Renal pelvis (tissue), 1 donor: ENCODE measurements at regions not wholly inside any gene's neighbourhood (a gene's known extent, or its start where the extent isn't known, plus 50 kb on each side); places are given as distances from the start of the nearest gene placed in this dataset.

Source experiments
- DNase-seq: peaks from one replicate; pipeline ENCODE4 v3.0.0-alpha.2; 2013

- no peak for DNase-seq
These were observed 410.3 kb downstream of the PID1 start for GRCh38 chr2:228860601-228861285.

DNA sequence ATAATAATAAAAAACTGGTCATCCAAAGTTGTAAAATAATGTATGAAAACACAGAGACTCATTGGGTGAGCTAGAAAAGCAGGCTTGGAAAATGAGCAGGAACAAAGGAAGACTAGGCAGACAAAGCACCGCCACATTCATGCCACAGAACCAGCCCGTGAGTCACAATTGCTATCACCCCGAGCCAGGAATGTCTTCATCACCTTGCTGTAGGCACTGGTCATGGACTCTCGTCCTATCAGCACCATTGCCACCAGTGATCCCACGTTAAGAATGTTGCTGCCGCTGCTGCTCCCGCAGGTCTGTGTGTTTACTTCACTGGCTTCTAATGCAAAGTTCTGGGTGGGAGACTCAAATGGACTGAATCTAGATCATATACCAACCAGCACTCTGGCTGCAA, 417.9 kb downstream of the PID1 start:
- DNase-seq: no peak

DNA sequence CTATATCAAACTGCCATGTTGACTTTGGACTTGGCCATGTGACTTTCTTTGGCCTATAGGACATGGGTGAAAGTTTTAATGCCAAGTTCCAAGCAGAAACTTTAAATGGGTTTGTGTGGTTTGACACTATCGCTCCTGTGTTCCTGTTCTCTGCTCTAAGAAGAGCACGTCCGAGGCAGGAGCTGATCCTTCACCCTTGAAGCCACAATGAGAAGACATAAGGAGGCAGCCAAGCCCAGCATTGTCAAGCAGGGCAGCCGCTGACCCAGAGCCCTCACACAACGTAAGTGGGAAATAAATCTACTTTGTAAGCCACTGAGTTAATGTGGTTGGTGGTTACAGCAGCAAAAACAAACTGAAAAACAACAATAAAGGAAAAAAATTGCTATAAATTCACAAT, 422.4 kb downstream of the PID1 start:
- no peak for DNase-seq

- DNase-seq: no peak
These were observed 423.4 kb downstream of the PID1 start for GRCh38 chr2:228847684-228848083.

DNA sequence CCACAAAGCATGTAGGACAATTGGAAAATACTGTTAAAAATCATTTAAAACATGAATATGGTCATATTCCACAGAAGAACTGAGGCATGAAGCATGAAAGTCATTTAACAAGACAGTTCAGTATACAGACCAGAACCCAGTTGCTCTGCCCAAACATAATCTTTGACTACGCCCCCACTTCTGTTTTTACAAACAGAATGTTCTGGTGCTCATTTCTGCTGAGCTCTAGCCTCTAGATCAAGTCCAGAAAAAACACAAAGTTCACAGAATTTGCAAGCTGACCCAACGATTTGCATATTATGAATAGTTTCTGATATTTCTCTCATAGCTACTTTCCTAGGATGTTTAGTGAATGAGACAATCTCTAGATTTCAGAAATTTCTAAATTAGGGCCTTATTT, 424.9 kb downstream of the PID1 start:
- no peak for DNase-seq

DNA sequence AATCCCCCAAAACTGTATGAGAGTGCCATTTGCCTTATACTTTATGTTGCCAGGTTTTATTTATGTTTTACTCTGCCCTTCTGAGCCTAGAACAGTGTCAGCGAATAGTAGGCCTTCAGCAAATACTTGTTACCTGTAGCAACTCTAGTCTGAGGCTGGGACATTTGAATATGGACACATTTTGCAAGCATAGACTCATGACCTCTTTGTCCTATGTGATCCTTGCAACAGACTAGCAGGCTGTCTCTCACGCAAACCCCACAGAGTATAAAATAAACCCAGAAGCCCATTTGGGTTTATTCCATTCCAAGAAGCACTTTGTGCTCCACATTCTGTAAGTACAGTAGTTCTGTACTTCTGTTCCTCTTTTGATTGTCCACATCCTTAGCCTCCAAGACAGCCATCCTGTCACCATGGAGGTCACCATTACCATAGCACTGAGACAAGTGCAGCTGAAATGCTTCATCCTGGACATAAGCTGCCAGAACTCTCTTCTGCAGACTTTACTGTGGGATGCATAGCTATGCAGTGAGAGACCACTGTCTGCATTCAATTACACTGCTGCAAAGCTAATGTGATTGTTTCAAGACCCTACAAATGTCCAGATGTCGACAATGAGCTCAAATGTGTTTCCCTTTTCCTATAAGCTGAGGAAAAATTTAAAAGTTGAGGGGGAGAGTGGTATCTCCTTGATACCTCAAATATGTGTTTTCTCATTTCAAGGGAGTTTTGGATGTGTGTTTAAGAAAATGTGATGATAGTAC, 425.7 kb downstream of the PID1 start:
- peak; percentile 17 for DNase-seq

- no peak for DNase-seq
These were observed 429.2 kb downstream of the PID1 start for GRCh38 chr2:228841877-228842276.

DNA sequence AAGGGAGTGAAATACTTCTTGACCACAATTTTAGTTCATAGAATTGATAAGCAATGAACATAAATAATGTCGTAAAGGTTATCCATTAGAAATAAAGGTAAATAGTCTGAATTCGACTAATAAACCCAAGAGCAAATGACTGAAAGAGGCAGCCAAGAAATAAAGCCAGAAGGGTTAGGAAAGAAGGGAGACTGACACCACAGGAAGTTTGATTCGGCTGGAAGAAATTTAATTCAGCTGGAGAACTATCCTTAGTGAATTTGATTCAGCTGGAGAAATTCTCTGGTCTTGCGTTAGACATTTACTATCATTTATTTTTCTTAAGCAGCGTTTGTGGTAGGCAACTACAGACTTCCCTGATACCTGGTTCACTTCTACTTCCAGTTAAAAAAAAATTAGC, 429.6 kb downstream of the PID1 start:
- DNase-seq: no peak

DNA sequence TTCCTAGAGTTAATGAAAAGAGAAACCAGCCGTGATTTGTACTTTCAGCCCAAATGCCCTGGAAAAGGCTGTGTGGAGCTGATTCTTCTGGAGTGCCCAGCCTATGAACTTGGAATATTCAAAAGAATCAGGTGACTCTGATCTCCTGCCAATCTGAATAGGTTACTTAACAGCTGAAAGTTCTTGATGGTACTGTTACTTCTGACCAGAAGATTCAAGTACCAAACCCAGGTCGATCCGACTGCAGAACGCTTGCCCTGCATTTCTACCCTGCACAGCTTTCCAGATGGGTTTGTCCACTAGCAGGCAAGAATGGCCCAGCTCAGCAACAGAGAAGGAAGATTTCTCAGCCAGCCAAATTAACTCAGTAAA, 430.4 kb downstream of the PID1 start:
- DNase-seq: no peak

DNA sequence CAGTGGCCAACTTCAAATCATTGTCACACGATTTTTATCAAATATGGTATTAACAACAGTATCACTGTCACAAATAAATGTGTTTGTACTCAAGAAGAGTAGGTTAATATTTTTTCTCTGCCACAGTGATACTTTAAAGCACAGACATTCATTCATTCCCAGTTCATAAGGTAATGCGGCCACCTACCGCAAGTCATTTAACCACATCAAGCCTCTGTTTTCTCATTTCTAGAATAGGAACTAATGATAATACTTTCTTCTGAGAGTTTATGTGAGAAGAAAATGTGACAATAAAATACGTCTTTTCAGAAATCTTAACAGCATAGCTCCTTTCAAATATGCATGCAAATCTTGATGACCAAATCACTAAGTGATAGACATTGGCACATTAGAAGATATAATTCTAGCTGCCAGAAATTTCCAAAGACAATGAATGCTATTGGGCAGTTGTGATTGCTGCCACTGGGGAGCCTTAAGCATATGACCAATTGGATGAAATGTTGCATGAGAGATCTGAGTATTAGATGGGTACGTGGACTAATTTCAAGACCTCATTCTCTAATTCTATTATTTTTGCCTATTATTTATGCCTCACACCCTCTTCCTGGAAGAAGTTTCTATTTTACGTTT, 430.9 kb downstream of the PID1 start:
- no peak for DNase-seq

DNA sequence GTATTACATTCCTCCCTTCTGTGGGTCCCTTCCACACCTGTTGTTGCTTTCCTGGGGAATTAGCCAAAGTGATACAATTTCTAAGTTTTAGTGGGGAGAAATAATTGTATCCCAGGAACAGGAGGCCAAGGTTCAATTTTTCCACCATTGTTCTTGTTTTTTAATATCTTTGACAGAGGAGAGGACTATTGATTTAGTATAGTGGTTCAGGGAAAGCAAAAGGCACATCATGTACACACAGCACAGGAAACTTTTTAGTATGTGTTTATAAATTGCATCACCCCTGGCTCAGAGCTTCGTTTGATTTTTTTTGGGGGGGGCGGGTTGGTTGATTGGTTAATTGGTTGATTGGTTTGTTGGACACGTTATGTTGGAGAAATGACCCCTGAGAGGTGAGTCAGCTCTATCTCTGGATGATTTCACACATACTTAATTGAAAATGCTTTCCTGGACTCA, 431.6 kb downstream of the PID1 start:
- no peak for DNase-seq

GRCh38 chr2:228838819-228839218, 432.3 kb downstream of the PID1 start:
- no peak for DNase-seq

DNA sequence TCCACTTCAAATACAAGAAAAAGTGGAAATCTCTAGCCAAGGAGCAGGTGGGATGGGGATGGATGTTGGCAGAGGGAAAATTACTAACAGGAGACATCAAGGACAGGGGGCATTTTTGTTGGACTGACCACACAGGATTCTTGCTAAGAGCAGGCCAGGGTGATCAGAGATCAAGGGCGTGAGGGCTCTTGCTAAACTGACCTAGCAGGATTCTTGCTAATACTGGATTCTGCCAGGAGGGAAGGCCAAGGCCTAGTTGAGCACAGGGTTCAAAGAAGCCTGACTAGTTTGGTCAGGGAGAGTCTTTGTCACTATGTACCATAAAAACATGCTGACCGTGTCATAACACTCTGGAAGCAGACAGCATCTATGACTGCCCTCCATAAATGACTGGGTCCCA, 442.7 kb downstream of the PID1 start:
- no peak for DNase-seq

GRCh38 chr2:228827056-228827700, 443.9 kb downstream of the PID1 start:
- no peak for DNase-seq

DNA sequence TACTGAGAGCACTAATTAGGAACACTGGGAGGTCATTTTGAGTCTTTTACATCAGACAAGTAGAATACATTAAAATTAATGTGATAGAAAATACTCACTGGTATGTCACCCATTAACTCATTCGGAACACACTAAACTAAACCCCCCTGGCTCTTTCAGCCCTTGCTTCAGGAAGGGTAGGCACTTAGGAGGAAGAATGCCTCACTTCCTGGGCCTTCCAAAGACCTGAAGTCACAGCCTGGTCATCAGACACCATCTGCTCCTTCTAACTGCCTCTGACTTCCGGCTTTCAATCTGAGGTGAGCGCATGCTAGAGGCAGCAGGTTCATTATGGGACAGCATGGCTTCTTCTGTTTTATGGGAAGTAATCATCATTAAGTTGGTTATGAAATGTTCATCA, 451.4 kb downstream of the PID1 start:
- DNase-seq: no peak

DNA sequence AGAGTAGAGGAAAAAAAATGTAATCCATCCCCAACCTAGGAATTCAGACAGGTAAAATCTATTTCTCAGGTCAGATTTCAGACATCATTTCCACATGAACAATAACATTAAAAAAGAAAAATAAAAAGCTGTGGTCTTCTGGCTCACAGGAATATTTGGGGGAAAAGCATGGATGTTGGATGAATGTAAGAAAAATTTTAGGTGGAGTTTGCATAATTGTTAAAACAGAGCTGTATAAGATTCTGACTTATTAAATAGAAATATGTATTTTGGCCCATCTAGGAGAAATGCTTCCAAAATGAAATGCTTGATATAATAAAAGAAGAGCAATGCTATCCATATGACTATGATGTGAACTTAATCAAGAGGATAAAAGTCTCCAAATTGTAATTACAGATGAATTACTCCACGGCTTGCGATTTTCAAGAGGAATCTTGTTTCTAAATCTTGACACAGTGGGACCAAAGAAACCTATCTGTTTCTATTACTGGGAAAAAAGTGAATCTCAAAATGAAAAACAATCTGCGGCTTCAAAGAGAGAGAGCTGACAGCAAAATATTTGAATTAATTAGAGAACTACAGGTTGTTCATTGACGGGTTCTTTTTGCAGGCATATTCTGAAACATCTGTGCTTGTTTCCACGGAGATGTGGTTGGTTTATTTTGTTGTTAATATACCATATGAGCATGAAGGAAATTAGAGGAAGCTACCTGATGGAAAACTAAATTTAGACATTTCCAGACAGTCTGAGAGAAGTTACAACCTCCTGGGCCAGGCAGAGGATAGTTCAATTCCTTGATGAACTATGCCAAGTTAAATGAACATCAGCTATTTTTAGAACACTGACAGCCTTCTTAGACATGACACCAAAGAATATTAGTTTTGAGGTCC, 468.7 kb downstream of the PID1 start:
- no peak for DNase-seq

DNA sequence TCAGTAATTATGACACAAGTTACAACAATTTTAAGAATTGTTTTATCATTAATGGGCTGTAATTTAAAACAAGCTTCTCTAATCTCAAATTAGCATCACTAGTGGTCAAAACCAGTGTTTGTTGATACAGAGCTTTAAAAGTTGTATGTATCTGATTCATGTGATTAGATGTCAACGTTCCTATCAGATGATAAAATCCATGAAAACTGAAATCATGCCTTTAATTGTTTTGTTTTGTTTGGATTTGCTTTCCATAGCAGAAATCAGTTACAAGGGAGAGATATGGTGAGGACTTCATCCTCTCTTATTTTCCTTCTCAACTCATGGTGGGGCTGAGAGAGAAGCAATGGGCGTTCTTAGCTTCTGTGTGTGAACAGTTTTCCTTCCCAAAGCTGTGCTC, 469.6 kb downstream of the PID1 start:
- no peak for DNase-seq

DNA sequence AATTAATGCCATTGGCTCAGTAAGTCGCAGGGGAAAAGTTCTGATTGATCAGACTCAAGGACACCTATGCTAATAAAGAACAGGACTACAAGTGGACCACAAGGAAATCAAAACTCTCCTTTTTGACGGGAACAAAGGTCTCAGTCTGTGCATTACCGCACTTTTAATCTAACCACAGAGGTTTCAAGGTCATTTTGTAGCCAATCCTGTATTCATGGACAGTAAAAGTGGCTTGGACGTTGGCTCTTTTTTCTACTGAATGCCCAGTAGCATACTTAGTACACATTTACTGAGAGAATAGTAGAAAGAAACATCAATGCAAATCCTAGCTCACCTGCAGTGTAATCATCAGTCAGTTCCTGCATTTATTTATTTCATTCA, 471.9 kb downstream of the PID1 start:
- DNase-seq: no peak

DNA sequence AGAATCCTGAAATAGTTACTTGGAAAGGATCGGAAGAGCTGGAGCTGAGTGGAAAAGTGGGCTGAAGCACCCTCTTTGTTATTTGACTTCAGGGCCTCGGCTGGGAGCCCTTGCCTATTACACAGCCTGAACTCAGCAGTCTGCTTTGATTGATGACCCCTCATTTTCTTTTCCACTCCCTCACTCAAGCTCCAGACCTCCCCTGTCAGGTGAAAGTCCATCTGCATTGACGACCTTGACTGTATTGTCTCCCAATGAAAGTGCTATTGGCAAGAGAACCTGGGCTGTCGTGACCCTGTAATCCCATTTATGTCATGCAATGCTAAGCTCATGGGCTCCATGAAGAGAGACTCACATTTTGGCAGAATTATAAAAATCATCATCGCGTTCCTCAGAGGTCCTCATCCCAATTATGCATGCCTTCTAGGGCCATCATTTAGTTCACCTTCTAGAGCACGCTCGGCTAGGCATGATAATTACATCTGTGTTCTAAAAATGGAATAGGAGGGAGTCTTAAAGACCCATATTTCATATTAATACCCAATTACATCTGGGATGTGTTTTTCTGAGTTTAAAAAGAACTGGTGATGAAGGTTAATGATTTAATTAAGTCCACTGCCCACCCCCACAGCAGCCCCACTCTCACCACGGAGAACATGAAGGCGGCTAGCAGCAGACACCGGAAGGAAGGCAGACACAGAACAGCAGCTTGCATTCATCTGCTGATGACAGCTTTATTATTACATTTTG, 472.5 kb downstream of the PID1 start:
- peak; percentile 41 for DNase-seq

- no peak for DNase-seq
These were observed 474.7 kb downstream of the PID1 start for GRCh38 chr2:228796386-228796785.

- no peak for DNase-seq
These were observed 478.0 kb downstream of the PID1 start for GRCh38 chr2:228793116-228793515.
